Left renal cortex interstitium (tissue), 4 donors: ENCODE measurements at regions not wholly inside any gene's neighbourhood (a gene's known extent, or its start where the extent isn't known, plus 50 kb on each side); places are given as distances from the start of the nearest gene placed in this dataset.

Source experiments
- DNase-seq, 4 donors: peaks; one replicate each; pipeline ENCODE4 v3.0.0-alpha.2; 2013; ENCODE audit warnings: low read depth in 4 of 4, low spot score in 2 of 4, missing footprints in 1 of 4

GRCh38 chr1:170310014-170310405 is 164.3 kb downstream of the NTMT2 start:
- no peak for DNase-seq

GRCh38 chr1:170310951-170311350 is 165.2 kb downstream of the NTMT2 start:
- no peak for DNase-seq

- DNase-seq: no peak
Observed at GRCh38 chr1:170313306-170313705, 167.5 kb downstream of the NTMT2 start.

- DNase-seq: no peak
Observed at GRCh38 chr1:170316270-170316669, 170.5 kb downstream of the NTMT2 start.

GRCh38 chr1:170318141-170318540 is 172.4 kb downstream of the NTMT2 start:
- DNase-seq: no peak

DNA sequence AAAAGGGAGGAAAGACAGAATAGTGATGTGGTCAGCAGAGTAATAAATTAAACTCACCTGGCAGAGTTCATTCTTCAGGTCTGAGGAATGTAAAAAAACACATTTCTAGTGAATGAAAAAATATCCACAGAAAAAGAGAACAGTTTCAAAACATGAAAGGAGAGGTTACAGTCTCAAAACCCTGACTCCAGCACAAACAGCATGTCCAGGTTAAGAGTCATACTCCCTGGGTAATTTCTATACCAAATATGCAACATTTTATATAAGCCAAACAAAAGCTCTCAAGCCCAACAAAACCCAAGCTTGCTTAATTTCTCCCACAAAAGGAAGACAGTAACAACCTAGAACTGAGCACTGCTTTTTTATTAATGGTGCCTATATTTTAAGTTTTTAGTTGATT is 173.0 kb downstream of the NTMT2 start:
- DNase-seq: no peak

GRCh38 chr1:170321113-170321512 is 175.4 kb downstream of the NTMT2 start:
- no peak for DNase-seq

DNA sequence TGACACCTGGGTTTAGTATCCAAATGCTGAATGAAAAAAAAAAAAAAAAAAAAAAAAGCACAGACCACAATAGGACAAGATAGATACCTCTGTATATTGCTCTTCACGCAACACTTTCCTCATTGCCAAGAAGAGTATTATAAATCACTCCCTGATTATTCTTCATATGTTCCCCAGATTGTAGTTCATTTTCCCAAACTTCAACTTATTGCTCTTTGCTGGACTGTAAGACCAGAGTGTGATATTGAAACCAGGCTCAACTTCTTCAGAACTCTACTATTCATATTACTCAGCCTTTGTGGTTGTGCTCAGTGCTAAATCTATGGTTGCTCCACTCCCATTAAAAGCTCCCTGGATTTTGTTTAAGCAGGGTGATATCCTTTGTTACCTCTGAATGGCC is 180.4 kb downstream of the NTMT2 start:
- DNase-seq: no peak

- DNase-seq: no peak
Observed at GRCh38 chr1:170332801-170333200, 187.0 kb downstream of the NTMT2 start.

GRCh38 chr1:170337413-170337994 is 191.7 kb downstream of the NTMT2 start:
- no peak for DNase-seq

DNA sequence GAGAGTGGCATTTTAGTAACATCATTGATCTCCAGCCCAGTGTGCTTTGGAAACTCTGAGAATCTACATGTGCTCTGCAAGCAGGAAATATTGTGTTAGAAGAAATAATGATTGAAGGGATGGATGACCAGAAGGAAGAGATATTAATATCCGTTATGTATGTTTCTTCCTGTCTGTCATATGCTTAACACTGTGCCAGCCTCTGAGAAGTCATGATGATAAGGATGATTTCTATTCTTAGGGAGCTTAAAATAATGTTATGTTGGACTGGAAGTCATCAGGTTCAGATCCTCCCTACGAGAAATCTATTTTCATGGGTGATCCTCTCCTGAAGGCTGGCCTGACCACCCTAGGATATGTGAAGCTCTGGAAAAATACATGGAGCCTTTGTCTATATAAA is 192.4 kb upstream of the GORAB start:
- no peak for DNase-seq

DNA sequence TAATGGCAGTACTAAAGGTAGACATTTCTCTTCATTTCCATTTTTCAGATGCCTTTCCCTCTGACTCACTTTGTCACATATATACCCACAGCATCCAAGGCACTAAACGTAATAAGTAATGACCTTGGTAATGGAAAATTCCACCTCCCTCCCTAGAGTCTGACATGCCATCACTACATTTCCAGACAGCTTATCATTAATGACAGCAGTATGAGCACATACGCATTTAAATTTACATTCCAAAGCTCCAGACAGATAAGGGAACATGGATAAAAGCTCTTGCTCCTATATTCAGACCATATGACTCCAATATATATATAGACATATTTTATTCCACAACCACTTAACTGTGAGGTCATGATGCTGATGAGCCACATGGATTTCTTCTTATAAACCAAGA is 191.7 kb upstream of the GORAB start:
- no peak for DNase-seq

GRCh38 chr1:170351366-170351946 is 180.5 kb upstream of the GORAB start:
- DNase-seq: no peak

- DNase-seq: no peak
Observed at GRCh38 chr1:170354246-170354645, 177.7 kb upstream of the GORAB start.

GRCh38 chr1:170354690-170355089 is 177.3 kb upstream of the GORAB start:
- no peak for DNase-seq

- no peak for DNase-seq
Observed at GRCh38 chr1:170355267-170355801, 176.6 kb upstream of the GORAB start.

GRCh38 chr1:170356585-170356984 is 175.4 kb upstream of the GORAB start:
- no peak for DNase-seq

GRCh38 chr1:170357750-170358149 is 174.2 kb upstream of the GORAB start:
- DNase-seq: no peak

DNA sequence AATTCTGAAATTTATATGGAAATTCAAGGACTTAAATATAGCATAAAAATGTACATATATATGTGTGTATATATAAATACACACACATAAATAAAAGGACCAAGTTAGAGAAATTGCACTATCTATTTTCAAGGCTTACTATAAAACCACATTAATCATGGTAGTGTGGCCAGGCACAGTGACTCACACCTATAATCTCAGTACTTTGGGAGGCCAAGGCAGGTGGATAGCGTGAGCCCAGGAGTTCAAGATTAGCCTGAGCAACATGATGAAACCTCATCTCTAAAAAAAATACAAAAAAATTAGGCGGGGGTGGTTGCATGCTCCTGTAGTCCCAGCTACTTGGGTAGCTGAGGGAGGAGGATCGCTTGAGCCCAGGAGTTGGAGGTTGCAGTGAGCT is 171.4 kb upstream of the GORAB start:
- DNase-seq: no peak

- DNase-seq: no peak
Observed at GRCh38 chr1:170365331-170365730, 166.6 kb upstream of the GORAB start.

- DNase-seq: no peak
Observed at GRCh38 chr1:170366980-170367379, 165.0 kb upstream of the GORAB start.

GRCh38 chr1:170367615-170368014 is 164.4 kb upstream of the GORAB start:
- DNase-seq: no peak

- no peak for DNase-seq
Observed at GRCh38 chr1:170369000-170369399, 163.0 kb upstream of the GORAB start.
